ENCODE measurements at regions not wholly inside any gene's neighbourhood (a gene's known extent, or its start where the extent isn't known, plus 50 kb on each side); places are given as distances from the start of the nearest gene placed in this dataset.

DNA sequence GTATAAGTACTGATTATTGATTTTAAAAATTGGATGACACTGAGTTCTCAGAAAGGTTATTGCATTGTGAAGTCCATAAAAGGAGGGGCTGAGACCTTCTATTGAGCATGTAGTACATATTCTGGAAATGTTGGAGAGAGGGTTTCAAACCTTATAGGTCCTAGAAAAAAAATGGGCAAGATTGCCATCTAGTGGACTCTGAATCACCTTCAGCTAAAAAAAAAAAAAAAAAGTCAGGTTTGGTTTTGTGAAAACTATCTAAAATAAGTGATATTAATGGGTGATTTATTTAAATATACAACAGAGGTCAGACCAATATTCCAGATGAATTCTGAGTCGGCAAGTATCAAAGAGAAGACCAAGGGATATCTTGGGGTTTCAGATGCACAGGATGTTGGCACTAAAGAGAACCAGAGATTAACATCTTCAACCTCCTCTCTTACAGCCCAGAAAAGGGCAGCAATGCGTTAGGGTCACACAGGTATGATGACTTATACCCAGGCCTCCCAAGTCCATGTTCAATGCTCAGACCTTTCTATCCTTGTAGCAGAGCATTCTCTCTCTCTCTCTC, 109.8 kb upstream of the NMUR2 start:
- TF ChIP-seq, protein P1, sequence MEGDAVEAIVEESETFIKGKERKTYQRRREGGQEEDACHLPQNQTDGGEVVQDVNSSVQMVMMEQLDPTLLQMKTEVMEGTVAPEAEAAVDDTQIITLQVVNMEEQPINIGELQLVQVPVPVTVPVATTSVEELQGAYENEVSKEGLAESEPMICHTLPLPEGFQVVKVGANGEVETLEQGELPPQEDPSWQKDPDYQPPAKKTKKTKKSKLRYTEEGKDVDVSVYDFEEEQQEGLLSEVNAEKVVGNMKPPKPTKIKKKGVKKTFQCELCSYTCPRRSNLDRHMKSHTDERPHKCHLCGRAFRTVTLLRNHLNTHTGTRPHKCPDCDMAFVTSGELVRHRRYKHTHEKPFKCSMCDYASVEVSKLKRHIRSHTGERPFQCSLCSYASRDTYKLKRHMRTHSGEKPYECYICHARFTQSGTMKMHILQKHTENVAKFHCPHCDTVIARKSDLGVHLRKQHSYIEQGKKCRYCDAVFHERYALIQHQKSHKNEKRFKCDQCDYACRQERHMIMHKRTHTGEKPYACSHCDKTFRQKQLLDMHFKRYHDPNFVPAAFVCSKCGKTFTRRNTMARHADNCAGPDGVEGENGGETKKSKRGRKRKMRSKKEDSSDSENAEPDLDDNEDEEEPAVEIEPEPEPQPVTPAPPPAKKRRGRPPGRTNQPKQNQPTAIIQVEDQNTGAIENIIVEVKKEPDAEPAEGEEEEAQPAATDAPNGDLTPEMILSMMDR (IDR thresholded peaks at IDR 0.05; ENCODE audit: insufficient read depth, low read depth, low read length): peak; percentile 39
- no peak for TF ChIP-seq EZH2 (IDR thresholded peaks at IDR 0.05; ENCODE audit: insufficient read depth, low read length)

Data from astrocyte (in vitro differentiated cells and primary cell).